ENCODE measurements at regions not wholly inside any gene's neighbourhood (a gene's known extent, or its start where the extent isn't known, plus 50 kb on each side); places are given as distances from the start of the nearest gene placed in this dataset.

- Histone ChIP-seq H3K27ac (no peak overlapping the region), H3K4me3 (no peak overlapping the region)
- TF ChIP-seq, protein P1, sequence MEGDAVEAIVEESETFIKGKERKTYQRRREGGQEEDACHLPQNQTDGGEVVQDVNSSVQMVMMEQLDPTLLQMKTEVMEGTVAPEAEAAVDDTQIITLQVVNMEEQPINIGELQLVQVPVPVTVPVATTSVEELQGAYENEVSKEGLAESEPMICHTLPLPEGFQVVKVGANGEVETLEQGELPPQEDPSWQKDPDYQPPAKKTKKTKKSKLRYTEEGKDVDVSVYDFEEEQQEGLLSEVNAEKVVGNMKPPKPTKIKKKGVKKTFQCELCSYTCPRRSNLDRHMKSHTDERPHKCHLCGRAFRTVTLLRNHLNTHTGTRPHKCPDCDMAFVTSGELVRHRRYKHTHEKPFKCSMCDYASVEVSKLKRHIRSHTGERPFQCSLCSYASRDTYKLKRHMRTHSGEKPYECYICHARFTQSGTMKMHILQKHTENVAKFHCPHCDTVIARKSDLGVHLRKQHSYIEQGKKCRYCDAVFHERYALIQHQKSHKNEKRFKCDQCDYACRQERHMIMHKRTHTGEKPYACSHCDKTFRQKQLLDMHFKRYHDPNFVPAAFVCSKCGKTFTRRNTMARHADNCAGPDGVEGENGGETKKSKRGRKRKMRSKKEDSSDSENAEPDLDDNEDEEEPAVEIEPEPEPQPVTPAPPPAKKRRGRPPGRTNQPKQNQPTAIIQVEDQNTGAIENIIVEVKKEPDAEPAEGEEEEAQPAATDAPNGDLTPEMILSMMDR (IDR thresholded peaks at IDR 0.05): no peak
- DNase-seq (ENCODE audit: low spot score): no peak
Observed at GRCh38 chr6:6466967-6467761, 121.4 kb upstream of the LY86 start.

- no peak overlapping the region for H3K27ac ChIP-seq
- no peak overlapping the region for H3K4me3 ChIP-seq
- TF ChIP-seq, protein P1 (IDR thresholded peaks at IDR 0.05): no peak
- DNase-seq (ENCODE audit: low spot score): no peak
Observed at GRCh38 chr6:6469074-6469473, 119.4 kb upstream of the LY86 start.

GRCh38 chr6:6470123-6470522 lies 118.4 kb upstream of the LY86 start:
- Histone ChIP-seq H3K4me3 (no peak overlapping the region), H3K27ac (no peak overlapping the region)
- no peak for DNase-seq (ENCODE audit: low spot score)
- TF ChIP-seq, protein P1 (IDR thresholded peaks at IDR 0.05): no peak

DNA sequence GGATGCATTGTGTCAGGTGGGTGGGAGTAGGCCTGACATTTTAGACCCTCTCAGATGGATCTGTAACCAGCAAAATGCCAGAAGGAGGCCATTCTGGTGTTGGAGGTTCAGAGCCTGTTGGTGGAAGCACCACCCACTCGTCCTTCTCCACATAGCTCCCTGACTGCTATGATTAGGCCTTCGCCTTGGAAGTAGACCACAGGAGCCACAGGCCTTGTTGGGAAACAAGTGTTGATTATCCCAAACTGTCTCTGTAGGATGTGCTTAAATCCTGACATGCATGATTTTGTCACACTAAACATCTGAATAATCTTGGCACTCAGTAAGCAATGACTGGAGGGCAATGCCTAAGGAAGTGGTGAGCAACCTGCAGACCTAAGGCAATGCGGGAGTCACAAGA lies 117.2 kb upstream of the LY86 start:
- Histone ChIP-seq H3K4me3 (no peak overlapping the region), H3K27ac (no peak overlapping the region)
- DNase-seq (ENCODE audit: low spot score): no peak
- TF ChIP-seq, protein P1 (IDR thresholded peaks at IDR 0.05): no peak

- Histone ChIP-seq H3K27ac (no peak overlapping the region), H3K4me3 (no peak overlapping the region)
- TF ChIP-seq, protein P1 (IDR thresholded peaks at IDR 0.05): no peak
- no peak for DNase-seq (ENCODE audit: low spot score)
Observed at GRCh38 chr6:6474170-6474920, 114.2 kb upstream of the LY86 start.

DNA sequence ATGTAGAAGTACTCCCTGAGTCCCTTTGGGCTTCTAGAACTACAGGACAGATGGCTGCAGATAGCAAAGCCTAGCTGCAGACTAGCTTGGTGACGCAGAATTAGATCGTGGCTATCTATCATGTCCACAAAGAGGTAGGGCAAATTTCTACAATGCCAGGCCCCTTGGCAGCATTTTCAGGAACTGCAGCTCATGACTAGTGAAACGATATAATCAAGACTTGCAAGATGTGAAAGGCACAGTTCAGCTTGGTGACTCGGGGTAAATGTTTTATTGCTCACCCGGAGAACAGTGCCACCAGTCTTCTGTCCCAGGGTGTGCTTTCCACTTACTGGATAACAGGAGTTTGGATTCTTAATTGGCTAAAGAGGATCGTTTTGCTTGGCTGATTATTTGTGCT lies 108.7 kb upstream of the LY86 start:
- no peak for DNase-seq (ENCODE audit: low spot score)
- Histone ChIP-seq H3K27ac (no peak overlapping the region), H3K4me3 (no peak overlapping the region)
- TF ChIP-seq, protein P1 (IDR thresholded peaks at IDR 0.05): no peak

Measured in coronary artery (tissue), 2 donors.